ENCODE measurements at regions not wholly inside any gene's neighbourhood (a gene's known extent, or its start where the extent isn't known, plus 50 kb on each side); places are given as distances from the start of the nearest gene placed in this dataset.

DNA sequence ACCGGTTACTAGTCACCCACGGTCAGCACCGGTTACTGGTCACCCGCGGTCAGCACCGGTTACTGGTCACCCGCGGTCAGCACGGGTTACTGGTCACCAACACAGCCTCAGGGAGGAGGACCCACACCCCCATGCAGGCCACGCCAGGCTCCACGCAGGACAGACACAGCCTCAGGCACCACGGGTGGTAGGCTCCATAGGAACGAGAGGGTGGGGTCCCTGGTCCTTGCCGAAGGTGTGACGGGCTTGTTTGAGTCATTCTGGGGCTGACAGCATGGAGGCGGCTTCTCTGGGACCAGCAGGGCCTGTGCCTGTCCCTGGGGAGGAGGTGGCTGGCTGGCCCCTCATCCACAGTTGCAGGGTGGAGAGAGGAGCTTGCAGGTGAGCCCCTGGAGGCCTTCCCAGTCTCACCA is 122.8 kb upstream of the SOX1 start:
- ChIA-PET POLR2A (no interaction called here), CTCF (no interaction called here)
- Histone ChIP-seq H3K4me3 (ENCODE audit: low read depth in 2 of 2, low read length in 1 of 2) (no peak overlapping the region), H3K4me1 (ENCODE audit: control insufficient read depth in 1 of 2, insufficient read depth in 2 of 2, low read depth in 1 of 2, low read length in 1 of 2) (no peaks in the 10 kb centered on the region), H4K20me1 (ENCODE audit: insufficient read depth) (no peaks in the 10 kb centered on the region), H3K27me3 (ENCODE audit: insufficient read depth) (no peaks in the 10 kb centered on the region; the same call in 1 of the 2 replicates), H3K27ac (ENCODE audit: low read depth in 2 of 2, low read length in 1 of 2) (no peak overlapping the region), H3K4me2 (no peak overlapping the region), H3K9me3 (no peaks in the 10 kb centered on the region), H3F3A (replicated peaks; ENCODE audit: insufficient read depth) (no peaks in the 10 kb centered on the region), H3K9me2 (no peaks in the 10 kb centered on the region), H2AFZ (ENCODE audit: low read depth) (no peak overlapping the region), H3K36me3 (replicated peaks in 1 of 2; ENCODE audit: control insufficient read depth in 1 of 2, insufficient read depth in 2 of 2, low read length in 1 of 2) (no peaks in the 10 kb centered on the region), H3K9ac (no peak overlapping the region), H3K79me2 (ENCODE audit: insufficient read depth) (no peaks in the 10 kb centered on the region)
- DNase-seq: no peak
- 0% methylated on average over 3 of the region's 16 CpGs for WGBS (ENCODE audit: low lambda C conversion rate)
- TF ChIP-seq POLR2AphosphoS5 (IDR thresholded peaks at IDR 0.05; ENCODE audit: low read depth, low read length) (no peak), ELF1 (IDR thresholded peaks at IDR 0.05) (no peak), RXRA (IDR thresholded peaks at IDR 0.05; ENCODE audit: borderline replicate concordance, low read depth) (no peak), CTCF (IDR thresholded peaks at IDR 0.05) (no peak)
- TF ChIP-seq, protein P1, sequence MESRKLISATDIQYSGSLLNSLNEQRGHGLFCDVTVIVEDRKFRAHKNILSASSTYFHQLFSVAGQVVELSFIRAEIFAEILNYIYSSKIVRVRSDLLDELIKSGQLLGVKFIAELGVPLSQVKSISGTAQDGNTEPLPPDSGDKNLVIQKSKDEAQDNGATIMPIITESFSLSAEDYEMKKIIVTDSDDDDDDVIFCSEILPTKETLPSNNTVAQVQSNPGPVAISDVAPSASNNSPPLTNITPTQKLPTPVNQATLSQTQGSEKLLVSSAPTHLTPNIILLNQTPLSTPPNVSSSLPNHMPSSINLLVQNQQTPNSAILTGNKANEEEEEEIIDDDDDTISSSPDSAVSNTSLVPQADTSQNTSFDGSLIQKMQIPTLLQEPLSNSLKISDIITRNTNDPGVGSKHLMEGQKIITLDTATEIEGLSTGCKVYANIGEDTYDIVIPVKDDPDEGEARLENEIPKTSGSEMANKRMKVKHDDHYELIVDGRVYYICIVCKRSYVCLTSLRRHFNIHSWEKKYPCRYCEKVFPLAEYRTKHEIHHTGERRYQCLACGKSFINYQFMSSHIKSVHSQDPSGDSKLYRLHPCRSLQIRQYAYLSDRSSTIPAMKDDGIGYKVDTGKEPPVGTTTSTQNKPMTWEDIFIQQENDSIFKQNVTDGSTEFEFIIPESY (IDR thresholded peaks at IDR 0.05; ENCODE audit: borderline replicate concordance, low read depth): no peak

- Histone ChIP-seq H3K9me2 (no peaks in the 10 kb centered on the region), H3K79me2 (ENCODE audit: insufficient read depth) (no peaks in the 10 kb centered on the region), H2AFZ (ENCODE audit: low read depth) (no peak overlapping the region), H3K36me3 (replicated peaks in 1 of 2; ENCODE audit: control insufficient read depth in 1 of 2, insufficient read depth in 2 of 2, low read length in 1 of 2) (no peaks in the 10 kb centered on the region), H3F3A (replicated peaks; ENCODE audit: insufficient read depth) (no peaks in the 10 kb centered on the region), H3K4me3 (ENCODE audit: low read depth in 2 of 2, low read length in 1 of 2) (no peak overlapping the region), H3K9me3 (no peaks in the 10 kb centered on the region), H3K9ac (no peak overlapping the region), H3K27ac (ENCODE audit: low read depth in 2 of 2, low read length in 1 of 2) (no peak overlapping the region), H3K4me2 (no peak overlapping the region), H3K27me3 (ENCODE audit: insufficient read depth) (no peaks in the 10 kb centered on the region; the same call in 1 of the 2 replicates), H3K4me1 (ENCODE audit: control insufficient read depth in 1 of 2, insufficient read depth in 2 of 2, low read depth in 1 of 2, low read length in 1 of 2) (no peaks in the 10 kb centered on the region), H4K20me1 (ENCODE audit: insufficient read depth) (no peaks in the 10 kb centered on the region)
- DNase-seq: no peak
- TF ChIP-seq MEF2A (IDR thresholded peaks at IDR 0.05; ENCODE audit: borderline replicate concordance, low read depth) (no peak), RCOR1 (IDR thresholded peaks at IDR 0.05; ENCODE audit: low read length) (no peak), NFIC (IDR thresholded peaks at IDR 0.05; ENCODE audit: borderline replicate concordance) (no peak), TCF12 (IDR thresholded peaks at IDR 0.05) (no peak), SMC3 (IDR thresholded peaks at IDR 0.05; ENCODE audit: low read depth, low read length) (no peak), CHD2 (IDR thresholded peaks at IDR 0.05; ENCODE audit: low read length, partially characterized antibody) (no peak), SIN3A (IDR thresholded peaks at IDR 0.05; ENCODE audit: borderline replicate concordance, low read depth, low read length) (no peak), GABPA (IDR thresholded peaks at IDR 0.05; ENCODE audit: low read depth) (no peak), TEAD4 (IDR thresholded peaks at IDR 0.05; ENCODE audit: borderline replicate concordance, insufficient read depth) (no peak), FOXJ3 (CRISPR knock-in tag; IDR thresholded peaks at IDR 0.05) (no peak), TAF1 (IDR thresholded peaks at IDR 0.05; ENCODE audit: borderline replicate concordance, low read depth, low read length) (no peak)
- TF ChIP-seq, protein P1 (IDR thresholded peaks at IDR 0.05; ENCODE audit: borderline replicate concordance, low read depth): no peak
- ChIA-PET POLR2A (no interaction called here), CTCF (no interaction called here)
- 0% methylated on average over 7 of the region's 16 CpGs for WGBS (ENCODE audit: low lambda C conversion rate)
These were observed 121.9 kb upstream of the SOX1 start for GRCh38 chr13:111945086-111945485.

All from SK-N-SH (cell line).